ENCODE measurements at regions not wholly inside any gene's neighbourhood (a gene's known extent, or its start where the extent isn't known, plus 50 kb on each side); places are given as distances from the start of the nearest gene placed in this dataset.
"Not testable (repeated sequence)": the region's sequence is repeated elsewhere in the genome, so short reads cannot be mapped to it uniquely, and the experiment has no call there.

DNA sequence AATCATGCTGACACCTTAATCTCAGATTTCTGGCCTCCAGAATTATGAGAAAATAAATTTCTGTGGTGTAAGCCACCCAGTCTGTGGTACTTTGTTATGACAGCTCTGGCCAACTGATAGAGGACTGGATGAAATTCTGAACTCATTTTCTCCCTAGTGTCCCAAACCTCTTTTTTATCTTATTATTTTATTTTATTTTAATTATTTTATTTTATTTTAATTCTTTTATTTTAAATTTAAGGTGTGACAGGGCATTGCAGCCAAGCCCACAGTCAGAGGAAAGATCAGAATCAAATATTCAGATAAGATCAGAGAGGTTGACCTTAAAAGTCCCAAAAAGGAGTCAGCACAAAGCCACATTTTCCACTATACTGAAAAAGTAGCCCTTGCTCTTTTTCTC lies 228.1 kb downstream of the TFEC start:
- no peaks in the 10 kb centered on the region for H3K9me3 ChIP-seq
- peaks cover 0 to 12% (median 0%) of the 10 kb centered on the region in 3 donors for H3K4me1 ChIP-seq
- intact Hi-C loops (cut with DNase I): no loop called here
- no peak overlapping the region for H3K27ac ChIP-seq
- no peaks in the 10 kb centered on the region for H3K36me3 ChIP-seq
- no peaks in the 10 kb centered on the region for H3K27me3 ChIP-seq
- TF ChIP-seq POLR2A (IDR thresholded peaks at IDR 0.05): no peak
- TF ChIP-seq, protein P1, sequence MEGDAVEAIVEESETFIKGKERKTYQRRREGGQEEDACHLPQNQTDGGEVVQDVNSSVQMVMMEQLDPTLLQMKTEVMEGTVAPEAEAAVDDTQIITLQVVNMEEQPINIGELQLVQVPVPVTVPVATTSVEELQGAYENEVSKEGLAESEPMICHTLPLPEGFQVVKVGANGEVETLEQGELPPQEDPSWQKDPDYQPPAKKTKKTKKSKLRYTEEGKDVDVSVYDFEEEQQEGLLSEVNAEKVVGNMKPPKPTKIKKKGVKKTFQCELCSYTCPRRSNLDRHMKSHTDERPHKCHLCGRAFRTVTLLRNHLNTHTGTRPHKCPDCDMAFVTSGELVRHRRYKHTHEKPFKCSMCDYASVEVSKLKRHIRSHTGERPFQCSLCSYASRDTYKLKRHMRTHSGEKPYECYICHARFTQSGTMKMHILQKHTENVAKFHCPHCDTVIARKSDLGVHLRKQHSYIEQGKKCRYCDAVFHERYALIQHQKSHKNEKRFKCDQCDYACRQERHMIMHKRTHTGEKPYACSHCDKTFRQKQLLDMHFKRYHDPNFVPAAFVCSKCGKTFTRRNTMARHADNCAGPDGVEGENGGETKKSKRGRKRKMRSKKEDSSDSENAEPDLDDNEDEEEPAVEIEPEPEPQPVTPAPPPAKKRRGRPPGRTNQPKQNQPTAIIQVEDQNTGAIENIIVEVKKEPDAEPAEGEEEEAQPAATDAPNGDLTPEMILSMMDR (IDR thresholded peaks at IDR 0.05): no peak
- DNase-seq: no peak
- H3K4me3 ChIP-seq: no peak overlapping the region

DNA sequence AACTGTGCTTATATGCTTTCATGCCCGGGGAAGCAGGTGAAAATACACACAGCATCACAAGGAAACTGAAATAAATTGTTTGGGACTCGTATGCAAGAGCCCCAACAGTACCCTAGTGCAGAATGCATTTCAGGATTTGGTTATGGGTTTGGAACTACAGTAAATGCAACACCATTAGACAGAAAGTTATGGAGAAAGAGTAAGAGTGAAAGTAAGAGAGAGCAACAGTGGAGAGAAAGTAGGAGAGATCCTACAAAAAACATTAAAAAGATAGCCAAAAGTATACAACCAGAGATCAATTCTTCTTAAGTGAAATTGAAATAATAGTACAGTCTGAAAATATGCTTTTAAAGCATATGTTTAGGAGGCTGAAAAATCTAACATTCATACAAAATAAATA lies 231.1 kb downstream of the TFEC start:
- no peak for DNase-seq
- Histone ChIP-seq H3K4me3 (no peak overlapping the region), H3K27me3 (no peaks in the 10 kb centered on the region), H3K27ac (no peak overlapping the region), H3K4me1 (no peaks in the 10 kb centered on the region), H3K9me3 (no peaks in the 10 kb centered on the region), H3K36me3 (no peaks in the 10 kb centered on the region)
- TF ChIP-seq, protein P1 (IDR thresholded peaks at IDR 0.05): no peak
- no peak for TF ChIP-seq POLR2A (IDR thresholded peaks at IDR 0.05)
- WGBS, 2 donors: 84 to 85% methylated on average over 2 of the region's 2 CpGs
- intact Hi-C loops (cut with DNase I): no loop called here

DNA sequence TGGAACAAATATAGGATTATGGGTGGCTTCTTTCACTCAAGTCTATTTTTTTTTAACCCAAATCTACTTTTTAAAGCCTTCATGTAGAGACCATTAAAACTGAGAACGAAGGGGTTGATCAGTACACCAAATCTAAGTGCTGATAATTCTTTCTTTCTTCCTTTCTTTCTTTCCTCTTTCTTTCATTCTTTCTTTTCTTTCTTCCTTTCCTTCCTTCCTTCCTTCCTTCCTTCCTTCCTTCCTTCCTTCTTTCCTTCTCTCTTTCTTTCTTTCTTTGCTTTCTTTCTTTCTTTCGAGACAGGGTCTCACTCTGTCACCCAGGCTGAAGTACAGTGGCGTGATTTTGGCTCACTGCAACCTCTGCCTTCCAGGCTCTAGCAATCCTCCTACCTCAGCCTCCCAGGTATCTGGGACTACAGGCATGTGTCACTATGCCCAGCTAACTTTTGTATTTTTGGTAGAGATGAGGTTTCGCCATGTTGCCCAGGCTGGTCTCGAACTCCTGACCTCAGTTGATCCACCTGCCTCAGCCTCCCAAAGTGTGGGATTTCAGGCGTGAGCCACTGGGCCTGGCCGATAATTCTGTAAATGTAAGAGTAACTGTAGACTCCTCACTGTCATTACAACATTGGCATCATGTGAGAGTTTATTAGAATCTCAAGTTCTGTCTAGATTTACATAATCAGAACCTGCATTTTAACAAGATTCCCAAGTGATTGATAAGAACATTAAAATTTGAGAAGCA lies 236.4 kb downstream of the TFEC start:
- no peaks in the 10 kb centered on the region for H3K36me3 ChIP-seq
- H3K4me1 ChIP-seq: no peaks in the 10 kb centered on the region
- H3K27me3 ChIP-seq: no peaks in the 10 kb centered on the region
- 85 to 92% methylated on average over 7 of the region's 7 CpGs for WGBS, 2 donors
- TF ChIP-seq, protein P1 (IDR thresholded peaks at IDR 0.05): no peak
- TF ChIP-seq POLR2A (IDR thresholded peaks at IDR 0.05): no peak
- intact Hi-C loops (cut with DNase I): no loop called here
- no peak for DNase-seq
- no peak overlapping the region for H3K27ac ChIP-seq
- peaks cover 0 to 4% (median 0%) of the 10 kb centered on the region in 3 donors for H3K9me3 ChIP-seq
- H3K4me3 ChIP-seq: no peak overlapping the region

DNA sequence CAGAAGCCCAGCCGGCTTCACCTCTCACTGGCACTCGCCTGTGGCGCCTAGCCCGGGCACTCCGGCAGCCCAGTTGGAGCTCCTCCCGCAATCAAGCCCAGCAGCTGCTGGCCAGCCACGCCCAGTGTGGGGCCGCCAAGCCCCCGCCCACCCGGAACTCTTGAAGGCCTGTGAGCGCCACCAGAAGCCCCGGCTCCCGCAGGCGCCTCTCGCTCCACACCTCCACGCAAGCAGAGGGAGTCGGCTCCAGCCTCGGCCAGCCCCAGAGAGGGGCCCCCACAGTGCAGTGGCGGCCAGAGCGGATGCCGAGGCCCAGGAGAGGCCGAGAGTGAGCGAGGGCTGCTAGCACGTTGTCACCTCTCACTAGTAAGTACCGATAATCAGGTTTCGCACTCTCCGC lies 240.7 kb downstream of the TFEC start:
- no peaks in the 10 kb centered on the region for H3K4me1 ChIP-seq
- TF ChIP-seq, protein P1 (IDR thresholded peaks at IDR 0.05): no peak
- TF ChIP-seq POLR2A (IDR thresholded peaks at IDR 0.05): no peak
- WGBS, 2 donors: 85 to 94% methylated on average over 6 to 16 of the region's 27 CpGs
- intact Hi-C loops (cut with DNase I): no loop called here
- DNase-seq: no peak
- H3K27me3 ChIP-seq: no peaks in the 10 kb centered on the region
- no peak overlapping the region for H3K27ac ChIP-seq
- H3K36me3 ChIP-seq: no peaks in the 10 kb centered on the region
- H3K4me3 ChIP-seq: no peak overlapping the region
- H3K9me3 ChIP-seq: peaks cover 0 to 5% (median 0%) of the 10 kb centered on the region in 3 donors

DNA sequence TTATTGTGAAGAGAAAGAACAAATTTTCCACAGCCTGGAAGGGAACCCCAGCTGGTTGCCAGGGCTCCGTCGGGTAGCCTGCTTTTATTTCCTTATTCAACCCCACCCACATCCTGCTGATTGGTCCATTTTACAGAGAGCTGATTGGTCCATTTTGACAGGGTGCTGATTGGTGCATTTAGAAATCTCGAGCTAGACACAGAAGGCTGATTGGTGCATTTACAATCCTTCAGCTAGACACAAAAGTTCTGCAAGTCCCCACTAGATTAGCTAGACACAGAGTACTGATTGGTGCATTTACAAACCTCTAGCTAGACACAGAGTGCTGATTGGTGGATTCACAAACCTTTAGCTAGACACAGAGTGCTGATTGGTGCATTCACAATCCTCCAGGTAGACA lies 241.1 kb downstream of the TFEC start:
- H3K9me3 ChIP-seq; H3K27ac ChIP-seq; H3K36me3 ChIP-seq; intact Hi-C loops (cut with DNase I); DNase-seq; H3K4me1 ChIP-seq; H3K4me3 ChIP-seq; H3K27me3 ChIP-seq: not testable (repeated sequence)
- WGBS, 2 donors: 60 to 69% methylated on average over 3 of the region's 3 CpGs

All from esophagus squamous epithelium (tissue), 5 donors.